AG10803 (cell line): ENCODE measurements at regions not wholly inside any gene's neighbourhood (a gene's known extent, or its start where the extent isn't known, plus 50 kb on each side); places are given as distances from the start of the nearest gene placed in this dataset.

Experiments
- DNase-seq: peaks from one replicate; pipeline ENCODE4 v3.0.0; 2010; ENCODE audit warnings: low read depth
- H3K4me3 ChIP-seq: 2 replicates; pipeline ENCODE4 v1.5.1; 2011; ENCODE audit warnings: mild to moderate bottlenecking, low read length, control low read depth
- CTCF ChIP-seq: conservative IDR thresholded peaks from 2 replicates; pipeline ENCODE4 v1.5.1; 2011; ENCODE audit warnings: mild to moderate bottlenecking, low read length, control low read depth, inconsistent platforms

- no peak for TF ChIP-seq CTCF
- no peak for DNase-seq
- no peak overlapping the region for H3K4me3 ChIP-seq
Observed at GRCh38 chr6:28757429-28758045, 166.2 kb downstream of the TRIM27 start.

- no peak overlapping the region for H3K4me3 ChIP-seq
- TF ChIP-seq CTCF = no peak
- DNase-seq = no peak
Observed at GRCh38 chr6:28758046-28758817, 165.6 kb downstream of the TRIM27 start.

- no peak overlapping the region for H3K4me3 ChIP-seq
- DNase-seq = no peak
- TF ChIP-seq CTCF = no peak
Observed at GRCh38 chr6:28758818-28759235, 165.0 kb downstream of the TRIM27 start.

GRCh38 chr6:28764014-28764723 lies 159.6 kb downstream of the TRIM27 start:
- TF ChIP-seq CTCF = no peak
- no peak overlapping the region for H3K4me3 ChIP-seq
- DNase-seq = no peak

GRCh38 chr6:28764761-28765282 lies 159.0 kb downstream of the TRIM27 start:
- no peak for DNase-seq
- no peak overlapping the region for H3K4me3 ChIP-seq
- TF ChIP-seq CTCF = no peak

GRCh38 chr6:28765978-28766351 lies 157.8 kb downstream of the TRIM27 start:
- no peak overlapping the region for H3K4me3 ChIP-seq
- DNase-seq = no peak

More at GRCh38 chr6:28765978-28766351, 157.8 kb downstream of the TRIM27 start:
- TF ChIP-seq CTCF = no peak
